PC-9 (cell line): ENCODE measurements at regions not wholly inside any gene's neighbourhood (a gene's known extent, or its start where the extent isn't known, plus 50 kb on each side); places are given as distances from the start of the nearest gene placed in this dataset.
A peak's percentile ranks its signal among the peaks of the same experiment; 100 is the strongest.

Source experiments
- BruUV-seq: library from RNA; stranded (reverse); fragments of 400-500 nt; replicated peaks from 2 replicates; lab custom pipeline; 2021; lab: Mats Ljungman, UMichigan
- CTCF ChIA-PET: fragments of 300-600 bp; sonication (Branson Sonifier 250); formaldehyde crosslinking; loops from one replicate; lab custom pipeline; 2022; ENCODE audit warnings: antibody characterized with exemption; lab: Charles Lee
- POLR2A ChIA-PET: fragments of 300-600 bp; sonication (Branson Sonifier 250); formaldehyde crosslinking; loops from one replicate; lab custom pipeline; 2022; ENCODE audit warnings: antibody characterized with exemption; ENCODE audit not compliant: unreplicated experiment; lab: Charles Lee
- DNase-seq, 2 experiments: peaks; one replicate each; pipeline versions ENCODE4 v3.0.0 to v3.0.0-alpha.2; 2015 to 2022; ENCODE audit warnings: mixed read lengths in 1 of 2
- H2AFZ ChIP-seq: fragments of 200-600 bp; sonication (generic); 2 replicates; pipeline ENCODE4 v1.8.1; 2017; ENCODE audit warnings: antibody characterized with exemption
- H3F3A ChIP-seq: fragments of 200-600 bp; sonication (generic); 2 replicates; pipeline ENCODE4 v1.8.1; 2017; ENCODE audit warnings: antibody characterized with exemption, mild to moderate bottlenecking, low read depth; ENCODE audit not compliant: insufficient read depth
- H3K27ac ChIP-seq: fragments of 200-600 bp; sonication (generic); 2 replicates; pipeline ENCODE4 v1.6.1; 2016; ENCODE audit warnings: mixed run types
- H3K27me3 ChIP-seq: fragments of 200-600 bp; sonication (generic); 2 replicates; pipeline ENCODE4 v1.6.1; 2016; ENCODE audit warnings: low read depth, mixed run types; ENCODE audit not compliant: insufficient read depth
- H3K36me3 ChIP-seq: fragments of 200-600 bp; sonication (generic); 2 replicates; pipeline ENCODE4 v1.6.1; 2016; ENCODE audit warnings: low read depth, mixed run types
- H3K4me1 ChIP-seq: fragments of 200-600 bp; sonication (generic); replicated peaks from 2 replicates; pipeline ENCODE4 v1.6.1; 2016; ENCODE audit warnings: mixed run types; ENCODE audit not compliant: insufficient read depth
- H3K4me2 ChIP-seq: fragments of 200-600 bp; sonication (generic); 2 replicates; pipeline ENCODE4 v1.6.1; 2017; ENCODE audit warnings: mixed run types
- H3K4me3 ChIP-seq: fragments of 200-600 bp; sonication (generic); 2 replicates; pipeline ENCODE4 v1.6.1; 2016; ENCODE audit warnings: mixed run types
- H3K79me2 ChIP-seq: fragments of 200-600 bp; sonication (generic); 2 replicates; pipeline ENCODE4 v1.6.1; 2017; ENCODE audit warnings: low read depth, mixed run types
- H3K9me2 ChIP-seq: fragments of 200-600 bp; sonication (generic); 2 replicates; pipeline ENCODE4 v1.8.1; 2017; ENCODE audit warnings: mild to moderate bottlenecking; ENCODE audit not compliant: insufficient read depth
- H3K9me3 ChIP-seq: fragments of 200-600 bp; sonication (generic); 2 replicates; pipeline ENCODE4 v1.8.1; 2016; ENCODE audit warnings: low read depth; ENCODE audit not compliant: insufficient read depth
- H4K20me1 ChIP-seq: fragments of 200-600 bp; sonication (generic); 2 replicates; pipeline ENCODE4 v1.8.1; 2017; ENCODE audit not compliant: insufficient read depth
- CTCF ChIP-seq: fragments of 200-600 bp; sonication (generic); conservative IDR thresholded peaks from 2 replicates; pipeline ENCODE4 v1.6.1; 2017; ENCODE audit warnings: mixed run types, antibody characterized with exemption, mild to moderate bottlenecking, moderate library complexity
- EZH2 ChIP-seq: fragments of 200-600 bp; sonication (generic); IDR thresholded peaks from 2 replicates; pipeline ENCODE4 v1.8.0; 2017; ENCODE audit warnings: antibody characterized with exemption, low read depth
- intact Hi-C: fragments of 100-400 bp; cut with micrococcal nuclease; formaldehyde crosslinking; loops from one replicate; pipeline ENCODE4 v1.10.0; 2022; ENCODE audit not compliant: unreplicated experiment

GRCh38 chr17:34163123-34163522, 92.0 kb upstream of the CCL2 start:
- peak overlapping the region; percentile 22 for H3K4me2 ChIP-seq
- no peak overlapping the region for H3K27ac ChIP-seq
- H3K9me2 ChIP-seq = no peaks in the 10 kb centered on the region
- H4K20me1 ChIP-seq = no peaks in the 10 kb centered on the region
- H3K4me1 ChIP-seq = no peaks in the 10 kb centered on the region
- intact Hi-C loops = no loop called here
- H3F3A ChIP-seq = no peaks in the 10 kb centered on the region
- CTCF ChIA-PET = no interaction called here
- no peaks in the 10 kb centered on the region for H3K36me3 ChIP-seq
- H3K79me2 ChIP-seq = no peaks in the 10 kb centered on the region
- no peak overlapping the region for H3K4me3 ChIP-seq
- no peak for DNase-seq
- TF ChIP-seq CTCF (no peak), EZH2 (no peak)
- H3K9me3 ChIP-seq = no peaks in the 10 kb centered on the region
- POLR2A ChIA-PET = interaction anchor here (0.7 kb wide), 1 partner anchor 81 kb away, joined by 3 read pairs; no protein-coding TSS in a partner anchor
- H2AFZ ChIP-seq = no peak overlapping the region
- peaks cover 12% of the 10 kb centered on the region for H3K27me3 ChIP-seq
- no TSS peak for BruUV-seq

- no TSS peak for BruUV-seq
- no peaks in the 10 kb centered on the region for H3K4me1 ChIP-seq
- no peak overlapping the region for H2AFZ ChIP-seq
- no peaks in the 10 kb centered on the region for H4K20me1 ChIP-seq
- H3K9me2 ChIP-seq = no peaks in the 10 kb centered on the region
- H3K4me2 ChIP-seq = peak overlapping the region; percentile 22
- no peak for DNase-seq
- POLR2A ChIA-PET = no interaction called here
- intact Hi-C loops = no loop called here
- H3K9me3 ChIP-seq = no peaks in the 10 kb centered on the region
- H3K27ac ChIP-seq = no peak overlapping the region
- CTCF ChIA-PET = no interaction called here
- H3F3A ChIP-seq = no peaks in the 10 kb centered on the region
- no peak overlapping the region for H3K4me3 ChIP-seq
- no peaks in the 10 kb centered on the region for H3K79me2 ChIP-seq
- H3K27me3 ChIP-seq = peaks cover 6% of the 10 kb centered on the region
- no peaks in the 10 kb centered on the region for H3K36me3 ChIP-seq
- TF ChIP-seq CTCF = peak; percentile 42; the same call in 1 of the 2 replicates
- no peak for TF ChIP-seq EZH2
These were observed 91.4 kb upstream of the CCL2 start for GRCh38 chr17:34163646-34164045.

DNA sequence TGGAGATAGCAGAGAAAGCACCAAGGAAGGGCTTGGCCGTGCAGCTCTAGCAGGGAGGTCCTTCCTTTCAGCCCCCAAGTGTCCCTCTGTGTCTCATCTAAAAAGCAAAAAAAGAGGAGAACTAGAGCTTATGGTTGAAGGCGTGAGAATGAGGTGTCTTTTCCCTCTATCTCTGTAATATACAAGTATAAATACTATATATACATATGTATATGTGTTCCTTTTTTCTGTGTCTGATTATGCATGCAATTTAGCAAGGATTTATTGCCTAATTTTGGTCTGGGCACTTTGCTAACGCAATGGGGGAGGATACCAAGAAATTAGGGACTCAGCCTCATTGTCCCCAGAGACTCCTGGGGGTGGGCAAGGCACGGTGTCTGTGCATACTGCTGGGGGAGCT, 90.2 kb upstream of the CCL2 start:
- H3K4me2 ChIP-seq = no peak overlapping the region
- ChIA-PET POLR2A (no interaction called here), CTCF (no interaction called here)
- H3F3A ChIP-seq = no peaks in the 10 kb centered on the region
- intact Hi-C loops = no loop called here
- no peaks in the 10 kb centered on the region for H3K9me3 ChIP-seq
- H3K4me3 ChIP-seq = no peak overlapping the region
- DNase-seq = no peak
- no peaks in the 10 kb centered on the region for H3K9me2 ChIP-seq
- no peak overlapping the region for H2AFZ ChIP-seq
- no peaks in the 10 kb centered on the region for H3K79me2 ChIP-seq
- TF ChIP-seq CTCF = no peak
- no peak for TF ChIP-seq EZH2
- BruUV-seq = no TSS peak
- no peaks in the 10 kb centered on the region for H4K20me1 ChIP-seq
- H3K27me3 ChIP-seq = peaks cover 6% of the 10 kb centered on the region; the same call in 1 of the 2 replicates
- no peaks in the 10 kb centered on the region for H3K4me1 ChIP-seq
- no peaks in the 10 kb centered on the region for H3K36me3 ChIP-seq
- H3K27ac ChIP-seq = no peak overlapping the region
